A673 (cell line): ENCODE measurements at regions not wholly inside any gene's neighbourhood (a gene's known extent, or its start where the extent isn't known, plus 50 kb on each side); places are given as distances from the start of the nearest gene placed in this dataset.

Source experiments
- BruUV-seq: library from RNA; stranded (reverse); fragments of 400-500 nt; replicated peaks from 2 replicates; lab custom pipeline; 2021; lab: Mats Ljungman, UMichigan
- CTCF ChIA-PET: fragments of 300-600 bp; sonication (Branson Sonifier 250); formaldehyde crosslinking; loops from one replicate; lab custom pipeline; 2022; ENCODE audit warnings: antibody characterized with exemption; lab: Charles Lee
- POLR2A ChIA-PET: fragments of 300-600 bp; sonication (Branson Sonifier 250); formaldehyde crosslinking; loops from one replicate; lab custom pipeline; 2022; ENCODE audit warnings: antibody characterized with exemption; ENCODE audit not compliant: low non-redundant PET; lab: Charles Lee
- DNase-seq: peaks from one replicate; pipeline ENCODE4 v3.0.0-alpha.2; 2015; ENCODE audit warnings: low spot score
- H3K27ac ChIP-seq: fragments of 200-600 bp; sonication (generic); 2 replicates; pipeline ENCODE4 v1.5.1; 2016; ENCODE audit warnings: mixed run types, low read depth, mild to moderate bottlenecking, mixed read lengths, antibody characterized with exemption, low read length; ENCODE audit not compliant: poor library complexity, severe bottlenecking
- H3K27me3 ChIP-seq: fragments of 200-600 bp; sonication (generic); replicated peaks from 2 replicates; pipeline ENCODE4 v1.6.1; 2017; ENCODE audit warnings: mixed run types, low read depth, mild to moderate bottlenecking, mixed read lengths, antibody characterized with exemption, low read length; ENCODE audit not compliant: insufficient read depth, poor library complexity
- H3K36me3 ChIP-seq: fragments of 200-600 bp; sonication (generic); 2 replicates; pipeline ENCODE4 v1.6.1; 2016; ENCODE audit warnings: mixed run types, mild to moderate bottlenecking, mixed read lengths, antibody characterized with exemption, low read length; ENCODE audit not compliant: insufficient read depth, poor library complexity, severe bottlenecking
- H3K4me1 ChIP-seq: fragments of 200-600 bp; sonication (generic); 2 replicates; pipeline ENCODE4 v1.6.1; 2017; ENCODE audit warnings: mixed run types, mild to moderate bottlenecking, mixed read lengths, antibody characterized with exemption, low read length; ENCODE audit not compliant: insufficient read depth, poor library complexity, severe bottlenecking
- H3K4me3 ChIP-seq: fragments of 200-600 bp; sonication (generic); 2 replicates; pipeline ENCODE4 v1.5.1; 2016; ENCODE audit warnings: low read depth, mixed run types, mild to moderate bottlenecking, mixed read lengths, low read length; ENCODE audit not compliant: poor library complexity, severe bottlenecking
- H3K9me3 ChIP-seq: fragments of 200-600 bp; sonication (generic); 2 replicates; pipeline ENCODE4 v1.6.1; 2016; ENCODE audit warnings: mixed run types, low read depth, mild to moderate bottlenecking, mixed read lengths, antibody characterized with exemption, low read length; ENCODE audit not compliant: poor library complexity, severe bottlenecking
- EZH2 ChIP-seq: fragments of 200-600 bp; sonication (generic); IDR thresholded peaks from 2 replicates; pipeline ENCODE4 v1.6.1; 2017; ENCODE audit warnings: borderline replicate concordance, low read depth, mild to moderate bottlenecking, mixed read lengths, antibody characterized with exemption, low read length; ENCODE audit not compliant: poor library complexity, severe bottlenecking
- intact Hi-C: fragments of 100-400 bp; cut with micrococcal nuclease; formaldehyde crosslinking; loops from one replicate; pipeline ENCODE4 v1.10.0; 2022; ENCODE audit not compliant: unreplicated experiment
- TF ChIP-seq, protein P1 (sequence below): fragments of 300-800, 200-600 bp; sonication (generic); conservative IDR thresholded peaks from 2 replicates; pipeline ENCODE4 v1.5.1; 2017; ENCODE audit warnings: low read depth, mild to moderate bottlenecking, antibody characterized with exemption, low read length, moderate library complexity, mixed read lengths

DNA sequence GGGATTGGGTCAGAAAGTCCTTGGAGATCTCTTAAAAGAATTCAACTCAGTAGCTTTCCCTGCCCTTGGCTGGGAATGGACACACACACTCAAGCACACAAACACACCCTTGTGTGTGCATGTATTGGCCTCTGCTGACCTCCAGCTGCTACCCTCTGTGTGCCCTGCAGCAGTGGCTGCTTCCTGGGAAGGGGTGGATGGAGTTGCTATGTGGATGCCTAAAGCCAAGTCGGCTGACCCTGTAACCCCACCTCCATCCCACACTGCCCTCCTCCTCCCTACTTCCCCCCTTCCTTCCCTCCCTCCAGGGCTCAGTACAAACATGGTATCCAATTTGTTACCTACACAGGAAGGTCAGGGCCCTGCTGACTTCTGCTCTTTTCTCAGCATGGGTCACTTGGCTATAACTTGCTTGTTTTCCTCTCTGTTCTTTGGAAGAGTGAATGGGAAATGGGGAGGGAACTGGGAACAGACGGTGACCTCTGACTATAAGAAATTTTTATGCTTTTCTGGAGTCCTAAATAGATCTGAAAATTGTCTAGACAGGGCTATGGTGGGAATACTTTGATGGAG, 351.6 kb upstream of the TBX3 start:
- H3K36me3 ChIP-seq, result no peaks in the 10 kb centered on the region
- no peak for TF ChIP-seq EZH2
- TF ChIP-seq, protein P1, sequence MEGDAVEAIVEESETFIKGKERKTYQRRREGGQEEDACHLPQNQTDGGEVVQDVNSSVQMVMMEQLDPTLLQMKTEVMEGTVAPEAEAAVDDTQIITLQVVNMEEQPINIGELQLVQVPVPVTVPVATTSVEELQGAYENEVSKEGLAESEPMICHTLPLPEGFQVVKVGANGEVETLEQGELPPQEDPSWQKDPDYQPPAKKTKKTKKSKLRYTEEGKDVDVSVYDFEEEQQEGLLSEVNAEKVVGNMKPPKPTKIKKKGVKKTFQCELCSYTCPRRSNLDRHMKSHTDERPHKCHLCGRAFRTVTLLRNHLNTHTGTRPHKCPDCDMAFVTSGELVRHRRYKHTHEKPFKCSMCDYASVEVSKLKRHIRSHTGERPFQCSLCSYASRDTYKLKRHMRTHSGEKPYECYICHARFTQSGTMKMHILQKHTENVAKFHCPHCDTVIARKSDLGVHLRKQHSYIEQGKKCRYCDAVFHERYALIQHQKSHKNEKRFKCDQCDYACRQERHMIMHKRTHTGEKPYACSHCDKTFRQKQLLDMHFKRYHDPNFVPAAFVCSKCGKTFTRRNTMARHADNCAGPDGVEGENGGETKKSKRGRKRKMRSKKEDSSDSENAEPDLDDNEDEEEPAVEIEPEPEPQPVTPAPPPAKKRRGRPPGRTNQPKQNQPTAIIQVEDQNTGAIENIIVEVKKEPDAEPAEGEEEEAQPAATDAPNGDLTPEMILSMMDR, result no peak
- H3K27me3 ChIP-seq, result no peaks in the 10 kb centered on the region
- H3K27ac ChIP-seq, result no peak overlapping the region
- no peak for DNase-seq
- peaks cover 15% of the 10 kb centered on the region for H3K9me3 ChIP-seq
- no peak overlapping the region for H3K4me3 ChIP-seq
- CTCF ChIA-PET, result no interaction called here
- H3K4me1 ChIP-seq, result no peaks in the 10 kb centered on the region
- BruUV-seq, result no TSS peak
- POLR2A ChIA-PET, result no interaction called here
- intact Hi-C loops, result no loop called here

DNA sequence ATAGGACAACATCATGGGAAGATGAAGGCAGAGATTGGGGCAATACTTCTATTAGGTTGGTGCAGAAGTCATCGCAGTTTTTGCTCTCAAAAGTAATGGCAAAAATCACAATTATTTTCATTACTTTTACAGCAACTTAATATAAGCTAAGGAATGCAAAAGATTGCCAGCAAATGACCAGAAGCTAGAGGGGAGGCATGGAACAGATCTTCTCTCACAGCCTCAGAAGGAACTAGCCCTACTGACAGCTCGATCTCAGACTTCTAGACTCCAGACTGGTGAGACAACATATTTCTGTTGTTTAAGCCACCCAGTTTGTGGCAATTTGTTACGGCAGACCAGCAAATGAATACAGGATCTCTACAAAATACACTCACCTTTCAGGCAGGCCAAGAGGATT, 348.5 kb upstream of the TBX3 start:
- ChIA-PET POLR2A (no interaction called here), CTCF (no interaction called here)
- Histone ChIP-seq H3K36me3 (no peaks in the 10 kb centered on the region), H3K9me3 (peaks cover 9% of the 10 kb centered on the region), H3K4me3 (no peak overlapping the region), H3K27ac (no peak overlapping the region), H3K27me3 (no peaks in the 10 kb centered on the region), H3K4me1 (no peaks in the 10 kb centered on the region)
- intact Hi-C loops, result no loop called here
- no TSS peak for BruUV-seq
- DNase-seq, result no peak
- no peak for TF ChIP-seq EZH2
- TF ChIP-seq, protein P1, result no peak

DNA sequence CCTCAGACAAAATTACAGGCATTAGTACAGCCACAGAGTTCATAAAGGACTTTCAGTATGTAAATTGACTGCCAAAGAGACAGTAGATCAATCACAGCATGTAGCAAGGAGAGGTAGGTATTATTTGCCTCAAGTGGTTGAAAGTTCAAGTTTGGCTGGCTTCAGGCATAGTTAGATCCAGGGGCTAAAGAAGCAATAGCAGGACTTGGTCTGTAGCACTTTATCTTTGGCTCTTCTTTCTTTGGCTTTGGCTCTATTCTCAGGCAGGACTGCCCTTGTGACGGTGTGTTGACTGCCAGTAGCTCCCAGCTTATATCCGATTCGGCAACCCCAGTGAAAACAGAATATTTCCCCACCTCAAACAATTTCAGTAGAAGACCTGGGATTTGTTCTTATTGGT, 346.0 kb upstream of the TBX3 start:
- intact Hi-C loops, result no loop called here
- ChIA-PET POLR2A (no interaction called here), CTCF (no interaction called here)
- Histone ChIP-seq H3K36me3 (no peaks in the 10 kb centered on the region), H3K27ac (no peak overlapping the region), H3K4me3 (no peak overlapping the region), H3K27me3 (no peaks in the 10 kb centered on the region), H3K9me3 (peaks cover 4% of the 10 kb centered on the region), H3K4me1 (no peaks in the 10 kb centered on the region)
- BruUV-seq, result no TSS peak
- no peak for TF ChIP-seq EZH2
- TF ChIP-seq, protein P1, result no peak
- no peak for DNase-seq
